ENCODE measurements at regions not wholly inside any gene's neighbourhood (a gene's known extent, or its start where the extent isn't known, plus 50 kb on each side); places are given as distances from the start of the nearest gene placed in this dataset.

- no peaks in the 10 kb centered on the region for H3K9me3 ChIP-seq (ENCODE audit: low read depth, low read length)
- H3K27ac ChIP-seq (ENCODE audit: low read depth, low read length): no peak overlapping the region
- H3K4me3 ChIP-seq (ENCODE audit: insufficient read depth, low read length): no peak overlapping the region
- no peak overlapping the region for H2AFZ ChIP-seq (ENCODE audit: low read length)
- H3K79me2 ChIP-seq (ENCODE audit: insufficient read depth, low read length): no peaks in the 10 kb centered on the region
- H3K4me2 ChIP-seq (ENCODE audit: insufficient read depth, low read length): no peak overlapping the region
- H3K27me3 ChIP-seq (ENCODE audit: insufficient read depth, low read length): no peaks in the 10 kb centered on the region
- no peak for TF ChIP-seq CTCF (IDR thresholded peaks at IDR 0.05; ENCODE audit: extremely low read depth, low read depth, low read length)
- H4K20me1 ChIP-seq (ENCODE audit: insufficient read depth, low read length): no peaks in the 10 kb centered on the region
- no peaks in the 10 kb centered on the region for H3K4me1 ChIP-seq (ENCODE audit: insufficient read depth, low read length)
- DNase-seq (ENCODE audit: insufficient read length, low spot score, missing footprints): no peak
- H3K36me3 ChIP-seq (ENCODE audit: insufficient read depth, low read length): no peaks in the 10 kb centered on the region
These were observed 1015.5 kb downstream of the PLOD2 start for GRCh38 chr3:145145461-145145860.

- no peak for TF ChIP-seq CTCF (IDR thresholded peaks at IDR 0.05; ENCODE audit: extremely low read depth, low read depth, low read length)
- Histone ChIP-seq H3K27ac (ENCODE audit: low read depth, low read length) (no peak overlapping the region), H3K4me1 (ENCODE audit: insufficient read depth, low read length) (no peaks in the 10 kb centered on the region), H3K27me3 (ENCODE audit: insufficient read depth, low read length) (no peaks in the 10 kb centered on the region), H3K9me3 (ENCODE audit: low read depth, low read length) (no peaks in the 10 kb centered on the region), H3K36me3 (ENCODE audit: insufficient read depth, low read length) (no peaks in the 10 kb centered on the region), H2AFZ (ENCODE audit: low read length) (no peak overlapping the region), H3K4me3 (ENCODE audit: insufficient read depth, low read length) (no peak overlapping the region), H3K79me2 (ENCODE audit: insufficient read depth, low read length) (no peaks in the 10 kb centered on the region), H4K20me1 (ENCODE audit: insufficient read depth, low read length) (no peaks in the 10 kb centered on the region), H3K4me2 (ENCODE audit: insufficient read depth, low read length) (no peak overlapping the region)
- no peak for DNase-seq (ENCODE audit: insufficient read length, low spot score, missing footprints)
These were observed 1001.3 kb downstream of the PLOD2 start for GRCh38 chr3:145159640-145160039.

GRCh38 chr3:145170121-145170520 is 990.9 kb downstream of the PLOD2 start:
- Histone ChIP-seq H3K27me3 (ENCODE audit: insufficient read depth, low read length) (no peaks in the 10 kb centered on the region), H3K27ac (ENCODE audit: low read depth, low read length) (no peak overlapping the region), H3K4me3 (ENCODE audit: insufficient read depth, low read length) (no peak overlapping the region), H3K9me3 (ENCODE audit: low read depth, low read length) (no peaks in the 10 kb centered on the region), H3K79me2 (ENCODE audit: insufficient read depth, low read length) (no peaks in the 10 kb centered on the region), H3K36me3 (ENCODE audit: insufficient read depth, low read length) (no peaks in the 10 kb centered on the region), H4K20me1 (ENCODE audit: insufficient read depth, low read length) (no peaks in the 10 kb centered on the region), H2AFZ (ENCODE audit: low read length) (no peak overlapping the region), H3K4me1 (ENCODE audit: insufficient read depth, low read length) (no peaks in the 10 kb centered on the region), H3K4me2 (ENCODE audit: insufficient read depth, low read length) (no peak overlapping the region)
- TF ChIP-seq CTCF (IDR thresholded peaks at IDR 0.05; ENCODE audit: extremely low read depth, low read depth, low read length): no peak
- DNase-seq (ENCODE audit: insufficient read length, low spot score, missing footprints): no peak

- no peak for TF ChIP-seq CTCF (IDR thresholded peaks at IDR 0.05; ENCODE audit: extremely low read depth, low read depth, low read length)
- no peak overlapping the region for H2AFZ ChIP-seq (ENCODE audit: low read length)
- H3K4me2 ChIP-seq (ENCODE audit: insufficient read depth, low read length): no peak overlapping the region
- H3K4me3 ChIP-seq (ENCODE audit: insufficient read depth, low read length): no peak overlapping the region
- H3K27ac ChIP-seq (ENCODE audit: low read depth, low read length): no peak overlapping the region
- H3K79me2 ChIP-seq (ENCODE audit: insufficient read depth, low read length): no peaks in the 10 kb centered on the region
- no peaks in the 10 kb centered on the region for H3K36me3 ChIP-seq (ENCODE audit: insufficient read depth, low read length)
- no peaks in the 10 kb centered on the region for H4K20me1 ChIP-seq (ENCODE audit: insufficient read depth, low read length)
- no peaks in the 10 kb centered on the region for H3K27me3 ChIP-seq (ENCODE audit: insufficient read depth, low read length)
- DNase-seq (ENCODE audit: insufficient read length, low spot score, missing footprints): no peak
- H3K9me3 ChIP-seq (ENCODE audit: low read depth, low read length): no peaks in the 10 kb centered on the region
- H3K4me1 ChIP-seq (ENCODE audit: insufficient read depth, low read length): no peaks in the 10 kb centered on the region
These were observed 985.4 kb downstream of the PLOD2 start for GRCh38 chr3:145175626-145176025.

Data from osteoblast (primary cell).